Endothelial cell of umbilical vein (primary cell): ENCODE measurements at regions not wholly inside any gene's neighbourhood (a gene's known extent, or its start where the extent isn't known, plus 50 kb on each side); places are given as distances from the start of the nearest gene placed in this dataset.

Source experiments
- BruUV-seq: library from RNA; stranded (reverse); fragments of 400-500 nt; replicated peaks from 2 replicates; lab custom pipeline; 2021; lab: Mats Ljungman, UMichigan
- CTCF ChIA-PET: fragments of 300-600, 350-600 bp; sonication (Branson Sonifier 250); formaldehyde crosslinking; loops from one replicate; lab custom pipeline; 2021; ENCODE audit warnings: antibody characterized with exemption, inconsistent platforms; lab: Charles Lee
- POLR2A ChIA-PET: fragments of 300-600, 350-600 bp; sonication (Branson Sonifier 250); formaldehyde crosslinking; loops from one replicate; lab custom pipeline; 2021; ENCODE audit warnings: antibody characterized with exemption, inconsistent platforms; lab: Charles Lee
- DNase-seq: peaks from one replicate; pipeline ENCODE4 v3.0.0-alpha.2; 2011; ENCODE audit warnings: low read depth, low spot score
- FAIRE-seq: peaks from 2 replicates; lab custom pipeline; 2011; peaks lifted over from hg19 to GRCh38; lab: Jason Lieb, UNC
- H2AFZ ChIP-seq: 2 replicates; pipeline ENCODE4 v1.6.0; 2012; ENCODE audit warnings: low read depth, low read length, control low read depth, inconsistent platforms
- H3K27ac ChIP-seq: 2 replicates; pipeline ENCODE4 v1.5.1; 2011; ENCODE audit warnings: low read depth, mild to moderate bottlenecking, control low read depth, low read length, moderate library complexity; ENCODE audit not compliant: insufficient read depth
- H3K27me3 ChIP-seq, 2 experiments: 2 replicates each; pipeline versions ENCODE4 v1.6.0 to v1.6.1; 2011; ENCODE audit warnings: low read length in 2 of 2, mixed read lengths in 1 of 2; ENCODE audit not compliant: control insufficient read depth in 2 of 2, insufficient read depth in 2 of 2
- H3K36me3 ChIP-seq, 2 experiments: 2 replicates in 1 of 2; 3 replicates in 1 of 2; pipeline ENCODE4 v1.5.1; 2011; ENCODE audit warnings: low read length in 2 of 2, mild to moderate bottlenecking in 1 of 2, moderate library complexity in 1 of 2; ENCODE audit not compliant: control insufficient read depth in 2 of 2, insufficient read depth in 2 of 2; ENCODE audit errors: extremely low read depth in 1 of 2
- H3K4me1 ChIP-seq: 3 replicates; pipeline ENCODE4 v1.5.1; 2011; ENCODE audit warnings: mild to moderate bottlenecking, low read length; ENCODE audit not compliant: control insufficient read depth, insufficient read depth; ENCODE audit errors: extremely low read depth
- H3K4me2 ChIP-seq: 2 replicates; pipeline ENCODE4 v1.6.1; 2011; ENCODE audit warnings: low read length, control low read depth, mixed read lengths; ENCODE audit not compliant: insufficient read depth
- H3K4me3 ChIP-seq, 3 experiments: fragments of 200-600 bp in 1 of 3; sonication (generic), shearing (Covaris generic) in 1 of 3; replicated peaks in 1 of 3; 2 replicates each; pipeline ENCODE4 v1.5.1; 2011 to 2016; ENCODE audit warnings: control low read depth in 3 of 3, low read length in 3 of 3, mild to moderate bottlenecking in 2 of 3, inconsistent platforms in 1 of 3, low read depth in 1 of 3, moderate library complexity in 1 of 3; ENCODE audit not compliant: insufficient read depth in 1 of 3
- H3K79me2 ChIP-seq: 2 replicates; pipeline ENCODE4 v1.6.0; 2012; ENCODE audit warnings: low read length, inconsistent platforms; ENCODE audit not compliant: control insufficient read depth, insufficient read depth
- H3K9ac ChIP-seq: replicated peaks from 2 replicates; pipeline ENCODE3; 2011; ENCODE audit warnings: low read length, control low read depth; ENCODE audit not compliant: insufficient read depth; ENCODE audit errors: extremely low read depth
- H3K9me1 ChIP-seq: replicated peaks from 3 replicates; pipeline ENCODE4 v1.6.0; 2011; ENCODE audit warnings: mild to moderate bottlenecking, low read length; ENCODE audit not compliant: control insufficient read depth, insufficient read depth; ENCODE audit errors: extremely low read depth
- H3K9me3 ChIP-seq: replicated peaks from 2 replicates; pipeline ENCODE4 v1.5.1; 2012; ENCODE audit warnings: low read length, inconsistent platforms; ENCODE audit not compliant: control insufficient read depth, insufficient read depth
- H4K20me1 ChIP-seq: replicated peaks from 2 replicates; pipeline ENCODE3; 2011; ENCODE audit warnings: mild to moderate bottlenecking, low read length; ENCODE audit not compliant: control insufficient read depth, insufficient read depth; ENCODE audit errors: extremely low read depth
- CTCF ChIP-seq, 2 donors: IDR thresholded peaks; 1 replicate in 1 of 2; 2 replicates in 1 of 2; pipeline ENCODE4 v1.5.1; 2011; ENCODE audit warnings: low read length in 2 of 2, mild to moderate bottlenecking in 2 of 2, moderate library complexity in 2 of 2, control low read depth in 1 of 2, inconsistent platforms in 1 of 2, low read depth in 1 of 2; ENCODE audit not compliant: insufficient read depth in 1 of 2; ENCODE audit errors: extremely low read depth in 1 of 2
- EZH2 ChIP-seq: IDR thresholded peaks from 2 replicates; pipeline ENCODE4 v1.6.1; 2012; ENCODE audit warnings: borderline replicate concordance, low read depth, mild to moderate bottlenecking, moderate library complexity, low read length, inconsistent platforms; ENCODE audit not compliant: severe bottlenecking
- FOS ChIP-seq: IDR thresholded peaks from 2 replicates; pipeline ENCODE4 v1.6.1; 2011; ENCODE audit warnings: mild to moderate bottlenecking, low read length, moderate library complexity, borderline replicate concordance; ENCODE audit not compliant: insufficient read depth
- GATA2 ChIP-seq: IDR thresholded peaks from 2 replicates; pipeline ENCODE4 v1.7.0; 2011; ENCODE audit warnings: low read depth, mild to moderate bottlenecking, moderate library complexity, mixed read lengths, low read length; ENCODE audit not compliant: insufficient read length, insufficient read depth
- JUN ChIP-seq: IDR thresholded peaks from 2 replicates; pipeline ENCODE4 v1.6.1; 2011; ENCODE audit warnings: borderline replicate concordance, low read depth; ENCODE audit not compliant: insufficient read length, insufficient read depth
- MYC ChIP-seq: IDR thresholded peaks from one replicate; pipeline ENCODE4 v1.6.1; 2011; ENCODE audit warnings: mild to moderate bottlenecking, low read depth, low read length
- POLR2A ChIP-seq: IDR thresholded peaks from 2 replicates; pipeline ENCODE4 v1.6.1; 2012; ENCODE audit warnings: low read depth, mild to moderate bottlenecking, control low read depth, low read length
- POLR2AphosphoS5 ChIP-seq: IDR thresholded peaks from 2 replicates; pipeline ENCODE4 v1.6.1; 2012; ENCODE audit warnings: low read depth, mild to moderate bottlenecking, control low read depth, low read length, moderate library complexity; ENCODE audit not compliant: insufficient read depth
- dilution Hi-C: fragments of 300-500 bp; cut with MboI; formaldehyde crosslinking; loops from one replicate; pipeline ENCODE4 v1.15.0; 2019; ENCODE audit warnings: low sequenced_read_pairs; ENCODE audit not compliant: extremely low pct_ligation_motif_present
- intact Hi-C: fragments of 100-400 bp; cut with micrococcal nuclease; formaldehyde crosslinking; loops from one replicate; pipeline ENCODE4 v1.10.0; 2022
- TF ChIP-seq, protein P1 (sequence below): IDR thresholded peaks from 2 replicates; pipeline ENCODE4 v1.6.1; 2011; ENCODE audit not compliant: insufficient read depth, insufficient read length

DNA sequence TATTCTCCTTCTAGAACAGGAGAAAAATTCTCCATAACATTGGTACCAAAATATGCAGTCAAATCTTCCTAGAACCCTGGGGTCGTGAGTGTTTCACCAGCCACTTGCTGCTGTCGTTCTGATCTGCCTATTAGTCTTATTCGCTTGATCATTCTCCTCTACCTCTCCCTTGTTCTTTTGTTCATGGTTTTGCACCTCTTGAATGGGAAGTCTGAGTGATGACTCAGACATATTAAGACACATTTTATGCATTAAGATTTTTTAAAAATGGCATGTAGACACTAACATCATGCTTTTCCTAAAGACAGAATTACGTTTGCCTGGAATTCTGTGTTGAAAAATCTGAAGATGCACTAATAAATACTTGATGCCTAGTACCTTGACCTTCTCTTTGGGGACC lies 159.2 kb upstream of the LRIG3 start:
- H3K4me2 ChIP-seq, result peak overlapping the region; percentile 57

DNA sequence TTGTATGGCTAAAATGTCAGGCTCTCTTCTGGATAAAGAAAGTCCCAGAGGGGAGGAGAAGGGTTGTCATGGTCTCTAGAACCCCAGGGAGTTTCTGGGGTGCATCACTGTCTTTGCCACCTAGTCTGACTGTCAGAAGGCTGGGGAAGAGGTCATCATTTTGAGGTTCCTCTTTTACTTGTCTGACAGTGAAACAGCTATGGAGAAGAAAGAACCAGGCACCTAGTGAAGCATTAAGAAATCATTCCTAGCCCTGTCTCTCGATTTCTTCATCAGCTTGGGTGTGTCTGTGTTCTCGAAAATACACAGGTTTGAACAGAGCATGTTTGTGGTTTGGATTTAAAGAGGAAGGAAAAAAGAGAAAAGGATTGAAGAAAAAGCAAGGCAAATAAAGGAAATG lies 158.7 kb upstream of the LRIG3 start:
- dilution Hi-C loops (no loop called here), intact Hi-C loops (loop anchor here (5.0 kb wide), 3 partner anchors 117 to 667 kb away; no protein-coding TSS in a partner anchor)
- peak overlapping the region; percentile 77 for H2AFZ ChIP-seq
- POLR2A ChIA-PET, result no interaction called here
- peaks cover 52% of the 10 kb centered on the region for H3K4me1 ChIP-seq
- peak overlapping the region; percentile 22 for H3K9ac ChIP-seq
- no TSS peak for BruUV-seq
- TF ChIP-seq POLR2A (no peak), JUN (no peak), POLR2AphosphoS5 (no peak), CTCF (IDR thresholded peaks at IDR 0.05; ENCODE audit: extremely low read depth in 1 of 2, insufficient read depth in 1 of 2, low read depth in 1 of 2, low read length in 2 of 2) (no peak), FOS (no peak), MYC (no peak), EZH2 (no peak), GATA2 (no peak)
- TF ChIP-seq, protein P1, sequence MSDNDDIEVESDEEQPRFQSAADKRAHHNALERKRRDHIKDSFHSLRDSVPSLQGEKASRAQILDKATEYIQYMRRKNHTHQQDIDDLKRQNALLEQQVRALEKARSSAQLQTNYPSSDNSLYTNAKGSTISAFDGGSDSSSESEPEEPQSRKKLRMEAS, result no peak
- no peak overlapping the region for H3K4me3 ChIP-seq
- no peaks in the 10 kb centered on the region for H3K27me3 ChIP-seq
- peak overlapping the region; percentile 57 for H3K4me2 ChIP-seq
- no peak for DNase-seq
- no peaks in the 10 kb centered on the region for H3K9me1 ChIP-seq
- no peak overlapping the region for H3K27ac ChIP-seq
- no peaks in the 10 kb centered on the region for H3K9me3 ChIP-seq
- no peaks in the 10 kb centered on the region for H3K36me3 ChIP-seq
- H4K20me1 ChIP-seq, result no peaks in the 10 kb centered on the region
- no peak for FAIRE-seq
- CTCF ChIA-PET, result interaction anchor here (1.4 to 4.2 kb wide), 3 partner anchors 10 to 538 kb away, joined by 4 to 19 read pairs (median 18); no protein-coding TSS in a partner anchor
- H3K79me2 ChIP-seq, result no peaks in the 10 kb centered on the region

More for the DNA sequence above, 159.2 kb upstream of the LRIG3 start:
- Histone ChIP-seq H3K79me2 (no peaks in the 10 kb centered on the region), H3K27me3 (no peaks in the 10 kb centered on the region), H3K9ac (peak overlapping the region; percentile 22), H3K9me1 (no peaks in the 10 kb centered on the region), H3K4me3 (no peak overlapping the region), H3K4me1 (peaks cover 54% of the 10 kb centered on the region), H3K36me3 (no peaks in the 10 kb centered on the region), H4K20me1 (no peaks in the 10 kb centered on the region), H3K9me3 (no peaks in the 10 kb centered on the region), H3K27ac (no peak overlapping the region), H2AFZ (peak overlapping the region; percentile 77)
- TF ChIP-seq POLR2AphosphoS5, result no peak
- TF ChIP-seq FOS, result peak; percentile 59
- TF ChIP-seq JUN, result peak; percentile 58
- POLR2A ChIA-PET, result no interaction called here
- dilution Hi-C loops (no loop called here), intact Hi-C loops (loop anchor here (5.0 kb wide), 3 partner anchors 117 to 667 kb away; no protein-coding TSS in a partner anchor)
- no TSS peak for BruUV-seq
- CTCF ChIA-PET, result interaction anchor here (1.4 to 4.2 kb wide), 3 partner anchors 9 to 539 kb away, joined by 4 to 19 read pairs (median 18); no protein-coding TSS in a partner anchor
- FAIRE-seq (peak; percentile 60), DNase-seq (peak; percentile 69)
